GM21529 (cell line): ENCODE measurements at regions not wholly inside any gene's neighbourhood (a gene's known extent, or its start where the extent isn't known, plus 50 kb on each side); places are given as distances from the start of the nearest gene placed in this dataset.

Source experiments
- ATAC-seq: cut with Tn5 transposase; IDR thresholded peaks from one replicate; pipeline ENCODE4 v1.9.1; 2021; ENCODE audit not compliant: unreplicated experiment

DNA sequence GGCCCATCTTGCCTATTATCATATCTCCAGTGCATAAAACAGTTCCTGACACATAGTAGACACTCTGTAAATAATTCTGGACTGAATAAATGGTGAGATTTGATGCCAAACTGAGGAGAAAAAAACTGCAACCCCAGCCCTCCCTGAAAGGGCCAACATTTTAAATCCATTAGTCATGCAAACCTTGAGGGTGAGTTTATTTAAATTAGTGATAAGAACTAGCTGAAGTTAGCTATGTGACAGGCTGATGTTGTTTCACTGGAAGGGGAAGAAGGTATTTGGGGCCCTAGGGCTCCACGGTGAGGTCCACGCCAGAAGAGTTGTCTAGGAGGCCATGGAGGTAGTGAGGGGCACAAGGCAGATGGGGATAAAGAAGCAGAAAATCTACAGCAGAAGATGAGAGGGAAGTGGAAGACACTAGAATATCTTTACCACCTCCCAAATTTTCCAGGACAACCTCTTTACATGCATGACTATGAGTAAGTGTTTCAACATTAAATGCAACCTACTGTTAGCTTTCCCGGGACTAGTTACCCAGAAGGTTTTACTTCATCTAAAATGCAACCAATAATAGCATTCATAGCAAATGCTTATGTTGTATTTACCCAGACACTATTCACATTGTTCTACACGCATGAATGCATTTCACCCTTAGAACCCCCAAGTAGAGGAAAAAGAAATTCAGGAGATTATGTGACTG, 183.2 kb upstream of the LYZL1 start:
- ATAC-seq: no peak

DNA sequence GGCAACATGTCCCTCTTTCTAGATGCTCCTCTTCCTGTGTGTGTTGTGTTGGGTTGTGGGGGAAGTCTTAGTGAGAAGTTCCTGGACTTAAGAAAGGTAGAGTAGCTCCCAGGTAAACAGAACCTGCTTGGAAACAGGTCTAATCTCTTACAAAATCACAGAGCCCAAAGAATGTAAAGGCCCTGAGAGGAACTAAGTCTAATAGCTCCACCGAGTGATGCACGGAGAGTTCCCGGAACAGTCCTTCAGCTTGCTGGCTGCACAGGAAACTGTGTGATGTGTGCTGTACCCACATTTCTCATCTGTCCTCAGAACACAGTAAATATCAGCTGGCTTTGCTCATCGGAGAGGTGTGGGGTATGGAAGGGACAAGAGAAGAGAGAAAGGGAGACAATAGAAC, 182.6 kb upstream of the LYZL1 start:
- no peak for ATAC-seq

GRCh38 chr10:29107866-29108498, 180.9 kb upstream of the LYZL1 start:
- ATAC-seq: no peak

DNA sequence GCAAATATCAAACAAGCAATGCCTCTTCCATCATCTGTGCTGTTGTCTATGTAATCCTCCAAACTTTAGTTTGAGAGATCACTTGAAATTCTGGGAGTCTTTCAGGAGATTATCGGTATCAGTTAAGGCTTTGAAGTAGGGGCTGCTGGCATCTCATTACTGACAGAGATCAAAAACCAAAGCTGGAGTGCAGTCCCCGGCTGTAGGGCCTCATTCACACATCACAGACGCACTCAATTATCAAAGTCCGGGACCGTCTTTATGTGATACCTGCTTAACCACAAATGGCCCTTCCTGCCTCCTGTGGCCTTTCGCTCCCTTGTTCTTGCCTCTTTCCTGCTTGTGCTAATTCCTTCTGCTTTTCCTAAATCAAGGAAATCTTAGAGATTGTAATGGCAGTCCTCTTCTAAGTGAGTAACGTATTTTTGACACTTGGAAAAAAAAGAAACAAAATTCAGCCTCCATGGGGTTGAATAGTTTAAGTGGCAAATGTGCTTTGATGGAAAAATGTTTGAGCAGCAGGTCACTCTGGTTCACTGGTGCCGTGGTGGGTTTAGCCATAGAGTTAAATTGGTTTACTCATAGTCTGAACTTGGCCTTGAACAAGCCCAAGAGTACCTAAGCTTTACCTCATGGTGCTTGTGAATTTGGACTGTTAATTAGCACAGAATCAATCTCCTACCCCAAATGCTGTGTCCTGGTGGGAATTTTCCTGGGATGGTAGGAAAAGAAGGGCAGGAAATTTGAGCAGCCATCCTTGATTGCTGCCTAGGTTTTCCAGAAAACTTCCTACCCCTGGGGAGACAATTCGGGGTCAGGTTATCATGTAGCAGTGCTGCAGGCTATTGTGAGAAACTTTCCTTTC, 178.9 kb upstream of the LYZL1 start:
- no peak for ATAC-seq

- no peak for ATAC-seq
Observed at GRCh38 chr10:29112827-29113615, 175.8 kb upstream of the LYZL1 start.

DNA sequence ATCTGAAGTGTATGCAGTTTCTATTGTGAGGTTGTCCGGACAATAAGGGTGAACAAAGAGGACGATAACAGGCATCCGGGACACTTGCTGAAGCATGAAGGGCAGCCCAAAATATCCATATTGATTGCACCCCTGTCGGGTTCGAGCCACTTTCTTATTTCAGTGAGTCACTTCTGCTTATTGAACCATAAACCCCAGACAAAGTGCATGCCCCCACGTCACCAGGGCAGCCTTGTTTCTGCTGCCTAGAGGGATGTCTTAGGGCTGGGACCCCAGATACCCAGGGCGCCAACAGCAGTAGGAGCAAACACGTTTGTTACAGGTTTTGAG, 175.3 kb upstream of the LYZL1 start:
- ATAC-seq: no peak

DNA sequence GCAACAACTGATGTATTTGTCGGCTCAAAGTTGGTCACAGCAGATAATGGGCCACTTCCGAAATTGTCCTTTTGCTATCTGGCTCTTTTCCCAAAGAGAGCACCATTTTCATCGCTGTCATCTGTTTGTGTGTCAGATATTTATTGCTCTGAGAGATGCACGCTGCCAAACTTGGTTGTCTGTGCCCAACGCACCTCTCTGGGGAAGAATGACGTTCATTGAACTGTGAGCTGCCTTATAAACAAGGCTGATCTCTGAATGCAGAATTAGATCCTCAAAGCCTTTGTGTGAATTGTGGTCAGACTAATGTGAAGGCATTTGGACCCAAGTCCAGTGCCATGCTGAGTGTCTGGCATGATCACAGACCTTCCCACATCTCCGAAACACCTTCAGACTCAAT, 174.7 kb upstream of the LYZL1 start:
- ATAC-seq: no peak

DNA sequence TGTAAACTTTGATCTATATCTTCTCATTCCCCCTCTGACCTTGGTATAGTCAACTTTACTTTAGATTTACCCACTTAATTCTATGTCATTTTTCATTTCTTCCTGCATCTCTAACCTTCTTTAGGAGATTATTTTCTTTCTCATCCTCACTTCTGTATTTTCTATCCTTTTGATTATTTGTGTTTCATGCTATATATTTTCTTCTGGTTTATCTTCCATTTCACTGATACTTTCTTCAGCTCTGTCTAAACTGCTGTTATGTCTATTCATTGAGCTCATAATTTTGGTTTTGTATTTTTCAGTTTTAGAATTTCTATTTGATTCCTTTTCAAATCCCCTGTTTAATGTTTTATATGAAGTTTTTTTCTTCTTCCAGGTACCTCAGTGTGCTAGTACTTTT, 171.1 kb upstream of the LYZL1 start:
- no peak for ATAC-seq

GRCh38 chr10:29119374-29119773, 169.5 kb upstream of the LYZL1 start:
- ATAC-seq: no peak

GRCh38 chr10:29120216-29120615, 168.7 kb upstream of the LYZL1 start:
- no peak for ATAC-seq

DNA sequence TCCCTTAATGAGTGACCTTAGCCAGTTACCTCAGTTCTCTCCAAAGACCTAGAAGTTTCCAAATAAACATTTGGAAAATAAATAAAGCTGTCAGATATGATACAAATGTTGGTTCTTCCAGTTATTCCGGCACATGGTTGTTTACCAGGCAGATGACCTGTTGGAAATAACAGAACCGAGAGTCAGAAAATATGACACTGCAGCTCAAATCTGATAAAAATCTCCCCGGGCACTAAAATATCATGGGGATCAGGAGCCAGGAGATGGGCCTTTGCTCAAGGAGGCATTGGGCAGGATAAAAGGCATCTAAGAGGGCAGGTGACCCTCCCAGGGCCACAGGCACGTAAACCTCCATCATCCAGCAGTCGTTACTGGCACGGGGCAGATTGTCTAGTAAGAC, 164.0 kb upstream of the LYZL1 start:
- ATAC-seq: no peak

DNA sequence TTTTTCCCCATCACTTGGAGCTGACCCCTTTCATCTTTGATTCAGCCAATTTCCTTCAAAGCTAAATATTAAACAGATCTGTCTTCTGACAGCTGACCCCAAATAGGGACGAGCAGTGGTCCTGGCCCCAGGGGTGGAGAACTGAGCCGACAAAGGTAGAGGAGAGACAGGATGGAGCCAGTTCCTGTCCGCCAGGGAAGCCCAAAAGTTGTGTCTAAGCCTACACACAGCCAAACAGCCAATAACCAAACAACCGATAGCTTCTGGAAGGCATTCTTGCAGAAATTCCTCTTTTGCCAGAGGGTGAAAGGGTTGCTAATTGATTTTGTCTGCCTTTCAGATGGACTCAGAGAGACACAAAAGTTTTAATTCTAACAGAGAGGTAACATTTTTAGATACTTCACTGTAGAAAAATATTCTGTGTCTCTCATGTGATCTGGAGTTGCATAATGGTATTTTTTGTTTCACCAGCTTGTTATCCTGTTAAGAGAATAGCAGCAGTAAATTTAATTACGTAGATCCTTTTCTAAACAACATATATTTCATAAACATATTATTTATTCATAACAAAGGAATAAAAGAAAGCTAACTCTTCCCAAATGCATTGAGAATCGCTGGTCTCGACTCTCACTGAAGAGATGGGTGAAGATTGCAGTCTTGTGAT, 161.7 kb upstream of the LYZL1 start:
- no peak for ATAC-seq

GRCh38 chr10:29127731-29128130, 161.1 kb upstream of the LYZL1 start:
- no peak for ATAC-seq

- ATAC-seq: no peak
Observed at GRCh38 chr10:29130190-29130673, 158.6 kb upstream of the LYZL1 start.

DNA sequence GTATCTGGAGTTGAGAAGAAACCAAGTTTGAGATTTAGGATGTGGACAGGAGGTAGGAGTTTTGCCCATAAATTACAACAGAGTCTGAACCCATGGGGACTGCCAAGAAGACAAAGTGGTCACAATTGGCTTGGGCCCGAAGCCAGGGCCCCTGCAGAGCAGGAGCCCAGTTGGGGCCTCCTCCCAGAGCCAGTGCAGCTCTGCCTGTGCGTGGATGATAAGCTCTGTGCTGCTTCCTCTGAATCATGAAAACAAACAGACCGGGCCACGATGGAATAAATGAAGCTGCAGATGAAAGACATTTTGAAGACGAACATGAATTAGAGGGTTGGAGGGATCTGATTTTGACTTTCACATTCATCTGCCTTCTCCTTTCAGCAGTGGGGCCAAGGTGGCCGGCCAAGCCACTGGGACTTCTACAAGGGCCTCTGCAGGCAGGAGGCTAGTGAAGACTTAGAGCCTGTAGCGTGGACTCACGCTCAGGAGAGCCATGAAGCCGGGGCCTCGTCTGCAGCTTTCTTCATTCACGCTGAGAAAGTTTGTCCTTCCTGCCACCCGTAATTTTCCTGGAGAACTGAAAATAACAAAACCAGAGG, 156.8 kb upstream of the LYZL1 start:
- ATAC-seq: no peak

GRCh38 chr10:29132551-29133111, 156.2 kb upstream of the LYZL1 start:
- ATAC-seq: no peak

GRCh38 chr10:29135337-29135736, 153.5 kb upstream of the LYZL1 start:
- no peak for ATAC-seq

DNA sequence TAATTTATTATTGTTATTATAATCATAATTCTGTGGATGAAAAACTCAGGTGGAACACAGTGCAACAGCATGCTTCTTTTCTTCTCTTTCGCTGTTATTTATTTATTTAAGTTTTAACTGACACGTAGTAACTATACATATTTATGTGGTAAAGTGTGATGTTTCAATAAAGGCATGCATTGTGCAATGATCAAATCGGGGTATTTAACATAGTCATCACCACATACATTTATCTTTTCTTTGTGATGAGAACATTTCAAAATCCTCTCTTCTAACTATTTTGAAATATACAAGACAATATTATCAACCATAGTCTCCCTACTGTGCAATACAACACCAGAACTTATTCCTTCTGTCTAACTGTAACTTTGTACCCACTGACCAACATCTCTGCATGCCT, 152.5 kb upstream of the LYZL1 start:
- no peak for ATAC-seq

DNA sequence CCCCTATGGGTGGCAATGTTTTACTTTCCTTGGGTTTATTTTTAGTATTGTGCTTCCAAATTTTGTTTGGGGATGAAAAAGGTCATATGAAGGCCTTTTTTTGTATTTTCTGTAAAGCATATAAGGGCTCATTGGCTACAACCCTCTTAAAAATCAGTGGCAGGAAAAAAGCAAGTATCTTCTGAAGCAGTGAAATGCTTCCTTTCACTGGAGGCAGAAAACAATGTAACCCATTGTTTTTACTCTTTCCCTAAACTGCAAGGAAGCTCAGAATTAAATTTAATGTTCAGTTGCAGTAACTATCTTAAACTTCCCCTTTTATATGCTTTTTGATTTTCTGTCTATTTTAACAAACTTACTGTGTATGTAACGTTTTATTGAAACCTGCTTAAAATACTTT, 148.7 kb upstream of the LYZL1 start:
- ATAC-seq: no peak

DNA sequence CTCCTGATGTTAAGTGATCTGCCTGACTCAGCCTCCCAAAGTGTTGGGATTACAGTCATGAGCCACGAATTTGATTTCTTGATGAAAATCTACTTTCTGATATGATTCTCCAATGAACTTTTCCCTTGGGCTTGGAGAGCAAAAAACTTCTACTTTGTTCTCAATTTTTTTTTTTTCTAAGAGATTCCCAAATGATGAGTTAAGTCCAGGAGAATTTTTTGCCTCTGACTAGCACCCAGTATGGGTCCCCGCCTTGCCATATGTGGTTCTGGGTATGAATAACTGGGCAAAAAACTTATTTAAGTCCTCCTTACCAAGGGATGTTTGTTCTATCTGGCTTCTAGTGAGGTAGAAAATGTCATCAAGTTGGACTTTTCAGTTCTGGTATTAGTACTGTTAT, 147.9 kb upstream of the LYZL1 start:
- no peak for ATAC-seq
